Ecto neural progenitor cell (in vitro differentiated cells): ENCODE measurements at regions not wholly inside any gene's neighbourhood (a gene's known extent, or its start where the extent isn't known, plus 50 kb on each side); places are given as distances from the start of the nearest gene placed in this dataset.

Experiments used
- DNase-seq: peaks from one replicate; pipeline ENCODE4 v3.0.0-alpha.2; 2018; ENCODE audit warnings: low spot score

DNA sequence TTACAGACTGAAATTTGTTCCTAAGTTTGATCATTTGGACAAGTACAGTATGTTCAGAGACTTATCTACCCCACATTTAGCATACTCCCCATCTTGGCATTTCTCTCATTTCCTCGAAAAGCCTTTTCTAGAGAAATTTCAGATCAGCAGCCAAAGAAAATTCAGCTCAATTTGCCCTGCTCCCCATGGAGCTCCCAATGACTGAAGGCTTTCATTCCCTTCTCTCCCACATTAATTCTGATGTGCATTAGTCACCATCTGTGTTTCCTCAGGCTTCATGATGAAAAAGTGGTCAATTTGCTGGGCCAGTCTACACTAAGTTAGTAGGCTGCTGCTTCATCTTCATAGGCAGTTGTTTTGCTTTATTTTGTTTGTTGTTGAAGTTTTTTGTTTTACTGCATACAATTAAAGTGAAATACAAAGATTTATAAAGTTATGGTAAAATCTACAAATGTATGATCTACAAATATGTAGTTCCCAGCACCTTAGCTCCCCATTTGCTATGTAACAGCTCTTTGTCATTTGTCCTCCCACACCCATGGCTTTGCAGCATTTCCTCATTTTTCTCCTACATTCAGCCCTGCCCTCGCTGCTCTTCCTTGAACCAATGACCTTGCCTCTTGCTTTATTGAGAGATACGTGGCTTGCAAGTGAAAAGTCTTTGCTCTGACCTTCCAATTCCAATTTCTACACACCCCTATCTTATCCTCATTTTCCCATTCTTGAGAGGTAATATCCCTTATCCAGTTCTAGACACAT lies 193.9 kb downstream of the ANAPC10 start:
- no peak for DNase-seq

DNA sequence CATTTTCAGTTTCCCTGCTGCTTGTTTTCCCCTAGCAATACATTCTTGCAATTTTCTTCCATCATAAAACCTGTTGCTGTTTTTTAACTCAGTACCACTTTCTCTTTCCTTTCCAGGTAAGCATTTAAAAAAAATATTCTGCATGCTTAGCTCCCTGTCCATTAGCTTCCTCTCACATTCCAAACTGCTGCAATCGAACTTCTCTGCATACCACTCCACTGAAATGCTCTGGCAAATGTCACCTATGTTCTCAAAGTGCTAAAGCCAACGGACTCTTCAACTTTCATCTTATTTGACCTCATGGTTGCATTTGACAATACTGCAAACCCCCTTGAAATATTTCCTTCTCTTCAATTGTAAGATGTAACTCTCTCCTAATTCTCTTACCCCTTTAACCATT lies 192.7 kb downstream of the ANAPC10 start:
- DNase-seq = no peak

DNA sequence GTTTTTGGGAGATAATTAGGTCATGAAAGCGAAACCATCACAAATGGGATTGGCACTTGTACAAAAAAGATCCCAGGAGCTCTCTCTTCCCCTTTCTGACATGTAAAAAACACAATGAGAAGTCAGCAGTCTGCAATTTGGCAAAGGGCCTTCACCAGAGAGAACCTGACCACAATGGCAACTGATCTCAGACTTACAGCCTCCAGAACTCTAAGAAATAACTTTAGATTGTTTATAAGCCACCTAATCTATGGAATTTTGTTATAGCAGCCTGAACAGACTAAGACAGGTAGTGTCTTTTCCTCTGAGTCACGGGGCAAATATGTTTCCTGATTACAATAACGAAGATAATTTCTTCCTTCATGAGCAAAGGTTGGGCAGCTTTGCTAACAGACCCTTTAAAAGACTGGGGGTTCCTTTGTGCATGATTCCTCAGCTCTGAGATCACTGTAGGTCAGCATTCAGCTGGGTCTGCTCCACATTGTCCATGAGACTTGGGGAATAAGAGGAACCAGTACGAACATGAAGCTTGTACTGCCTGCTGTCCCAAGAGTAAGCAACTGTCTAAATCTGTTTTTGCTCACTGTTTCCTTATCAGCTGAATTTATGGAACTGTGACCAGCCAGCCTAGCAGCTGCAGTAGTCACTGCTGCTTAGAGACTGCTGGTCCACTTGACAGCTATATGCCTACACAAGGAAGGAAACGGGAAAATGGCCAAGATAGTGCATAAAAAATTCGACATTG lies 191.6 kb downstream of the ANAPC10 start:
- DNase-seq = no peak

DNA sequence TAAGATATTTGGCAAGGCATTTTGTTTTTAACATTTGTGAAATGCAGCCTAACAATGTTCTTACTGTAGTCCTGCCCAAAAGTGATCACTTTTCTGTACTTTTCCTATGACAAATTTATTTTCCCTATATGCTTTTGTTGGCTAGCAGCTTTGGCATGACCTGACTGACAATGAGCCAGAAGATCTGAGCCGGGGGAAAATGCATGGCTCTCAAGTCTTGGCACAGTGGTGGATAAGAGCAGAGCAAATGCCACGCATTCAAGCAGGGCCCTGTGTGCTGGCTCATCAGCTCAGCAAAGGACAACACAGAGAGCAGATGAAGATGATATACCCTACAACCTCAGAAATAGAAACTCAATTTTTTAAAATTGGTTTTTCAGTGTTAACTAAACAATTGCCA lies 187.3 kb downstream of the ANAPC10 start:
- DNase-seq = no peak
